T-helper 2 cell treated with Interferon-gamma antibody and Interleukin-4, amounts not matched to agents 100 ng/mL and 5 ng/mL, for 36 hours (primary cell): ENCODE measurements at regions not wholly inside any gene's neighbourhood (a gene's known extent, or its start where the extent isn't known, plus 50 kb on each side); places are given as distances from the start of the nearest gene placed in this dataset.

ENCODE experiments used
- intact Hi-C: fragments of 100-400 bp; cut with micrococcal nuclease; formaldehyde crosslinking; loops from one replicate; pipeline ENCODE4 v1.15.1; 2023

DNA sequence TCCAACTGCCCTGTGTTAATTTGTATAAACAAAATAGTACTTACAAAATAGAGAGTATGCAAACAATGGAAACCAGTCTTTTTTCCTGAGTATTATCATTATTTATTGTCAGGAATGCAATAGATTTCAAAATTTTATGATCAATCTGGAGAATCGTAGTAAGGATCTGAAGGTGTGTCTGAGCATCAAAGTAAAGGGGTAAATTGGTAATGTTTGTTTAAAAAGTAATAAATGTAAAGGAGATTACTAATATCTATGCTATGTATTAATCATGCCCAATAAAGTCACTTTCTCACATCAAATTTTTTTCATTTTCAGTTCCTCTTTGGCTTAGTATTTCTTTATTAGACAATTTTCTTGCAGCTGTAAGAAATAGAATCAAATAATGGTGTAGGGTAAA lies 1507.1 kb upstream of the PCDH7 start:
- intact Hi-C loops = no loop called here

DNA sequence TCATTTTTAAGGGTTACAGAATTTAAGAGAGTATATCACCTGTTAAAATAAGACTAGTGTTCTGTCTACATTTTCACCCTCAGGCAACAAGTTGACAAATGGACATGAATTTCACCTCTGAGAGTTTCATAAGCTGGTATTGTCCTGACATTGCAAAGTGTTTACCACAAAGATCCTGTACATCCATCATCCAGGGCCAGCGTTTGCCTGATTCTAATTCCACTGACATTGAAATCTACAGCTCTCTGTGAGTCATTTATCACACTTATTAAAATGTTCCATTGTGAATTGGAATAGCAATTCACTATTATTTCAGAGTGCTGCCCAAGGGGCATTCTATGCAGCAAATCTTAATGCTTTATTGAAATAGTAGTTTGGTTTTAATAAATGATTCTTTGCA lies 1499.4 kb upstream of the PCDH7 start:
- intact Hi-C loops = no loop called here

DNA sequence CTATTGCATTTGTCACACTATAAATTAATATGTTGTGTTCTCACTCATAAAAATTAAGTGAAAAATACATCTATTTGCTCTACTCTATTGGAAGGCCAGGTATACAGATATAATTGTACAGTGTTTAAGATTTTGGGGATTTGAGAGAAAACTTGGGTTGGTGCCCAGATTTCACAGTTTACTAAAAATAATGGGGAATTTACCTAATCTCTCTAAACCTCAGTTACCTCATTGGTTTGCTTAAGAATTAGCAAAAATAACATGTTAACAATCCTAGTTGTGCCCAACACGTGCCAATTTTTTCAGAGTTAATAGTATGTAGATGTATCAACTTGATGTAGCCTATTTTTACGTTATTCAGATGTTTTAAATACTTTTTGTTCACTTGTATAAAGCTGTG lies 1495.3 kb upstream of the PCDH7 start:
- intact Hi-C loops = no loop called here

- intact Hi-C loops = no loop called here
Measured at GRCh38 chr4:29240641-29241040, 1479.5 kb upstream of the PCDH7 start.

GRCh38 chr4:29243054-29243453 lies 1477.1 kb upstream of the PCDH7 start:
- intact Hi-C loops = no loop called here

DNA sequence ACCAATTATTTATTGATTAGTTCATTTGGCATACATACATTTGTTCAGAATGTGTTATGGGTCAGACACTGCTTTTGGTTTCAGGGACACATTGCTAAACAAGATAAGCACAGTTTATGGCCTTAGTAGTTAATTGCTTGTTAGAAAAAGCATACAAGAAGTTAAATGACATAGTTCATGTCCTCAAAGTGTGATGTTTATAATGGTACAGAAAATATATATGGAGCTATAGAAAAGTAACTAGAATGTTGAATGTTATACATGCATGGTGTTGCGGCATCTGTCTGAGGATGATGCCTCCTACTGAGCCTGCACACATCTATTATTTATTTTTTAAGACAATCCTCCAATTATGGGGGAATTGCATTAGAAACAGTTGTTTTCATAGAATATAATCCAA lies 1476.3 kb upstream of the PCDH7 start:
- intact Hi-C loops = no loop called here

GRCh38 chr4:29259556-29259955 lies 1460.6 kb upstream of the PCDH7 start:
- intact Hi-C loops = no loop called here

DNA sequence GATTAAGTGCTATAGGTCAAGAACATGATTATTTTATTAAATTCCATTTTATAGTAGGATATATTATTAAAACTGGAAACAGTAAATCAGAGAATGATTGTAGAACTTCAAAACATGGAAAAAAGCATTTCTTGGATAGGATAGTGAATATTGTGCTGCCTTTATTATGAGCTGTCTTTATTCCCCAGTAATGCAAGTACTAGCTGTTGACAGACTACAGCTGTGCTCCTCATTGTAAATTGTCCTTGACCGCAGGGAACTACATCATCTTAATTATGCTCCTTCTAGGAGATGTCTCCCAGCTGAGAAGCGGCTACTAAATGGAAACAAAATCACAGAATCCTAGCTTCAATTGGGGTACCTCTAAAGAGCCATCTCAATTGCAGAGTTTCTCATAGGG lies 1457.2 kb upstream of the PCDH7 start:
- intact Hi-C loops = no loop called here

- intact Hi-C loops = no loop called here
Measured at GRCh38 chr4:29276150-29276549, 1444.0 kb upstream of the PCDH7 start.

GRCh38 chr4:29277381-29277780 lies 1442.8 kb upstream of the PCDH7 start:
- intact Hi-C loops = no loop called here

- intact Hi-C loops = no loop called here
Measured at GRCh38 chr4:29278585-29278984, 1441.6 kb upstream of the PCDH7 start.

DNA sequence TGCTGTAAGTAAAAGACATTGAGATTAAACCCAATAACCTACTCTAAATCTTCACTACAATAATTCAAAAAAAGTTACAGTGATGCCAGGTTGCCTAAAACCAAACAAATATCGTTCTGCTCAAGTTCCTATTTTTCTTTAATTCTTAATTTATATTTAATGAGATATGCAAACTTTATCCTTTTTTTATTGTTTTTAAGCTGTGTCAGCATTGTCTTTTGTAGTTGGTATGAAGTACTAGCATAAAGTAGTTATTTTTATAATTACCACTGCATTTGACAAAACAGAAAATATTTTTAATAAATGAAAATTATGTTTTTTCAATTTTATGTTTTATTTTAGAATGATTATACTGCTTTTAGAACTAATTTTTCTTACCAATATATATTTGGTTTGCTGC lies 1431.1 kb upstream of the PCDH7 start:
- intact Hi-C loops = no loop called here

DNA sequence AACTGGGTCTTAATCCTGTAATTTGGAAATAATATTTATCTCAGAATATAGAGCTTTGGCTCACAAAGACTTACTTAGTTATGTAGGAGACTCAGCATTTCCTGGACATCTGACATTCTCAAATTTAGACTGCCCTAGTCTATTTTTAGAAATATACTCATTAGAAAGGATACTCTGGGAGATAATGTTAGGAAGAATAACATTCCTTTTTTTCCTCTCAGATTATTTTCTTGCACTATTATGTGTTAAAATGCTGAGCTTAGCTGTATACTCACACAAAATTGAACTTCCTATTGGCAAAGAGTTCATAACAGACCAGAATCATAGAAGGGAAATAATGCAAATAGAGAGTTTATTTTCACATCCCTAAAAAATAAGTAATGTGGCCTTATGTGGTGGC lies 1424.9 kb upstream of the PCDH7 start:
- intact Hi-C loops = no loop called here

- intact Hi-C loops = no loop called here
Measured at GRCh38 chr4:29304595-29304994, 1415.6 kb upstream of the PCDH7 start.

DNA sequence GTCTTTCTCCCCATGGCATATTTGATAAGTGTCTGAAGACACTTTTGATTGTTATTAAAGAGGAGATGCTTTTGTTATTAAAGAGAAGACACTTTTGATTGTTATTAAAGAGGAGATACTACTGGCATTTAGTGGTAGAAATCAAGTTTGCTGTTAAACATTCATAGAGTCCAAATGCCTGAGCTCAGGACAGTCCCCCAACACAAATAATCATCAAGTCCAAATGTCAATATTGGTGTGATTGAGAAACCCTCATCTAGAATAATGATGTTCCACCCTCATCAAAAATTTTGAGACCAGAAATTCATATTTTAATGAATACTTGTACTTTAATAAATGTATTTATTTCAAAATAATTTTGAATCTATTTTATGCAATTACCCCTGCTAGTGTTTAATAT lies 1412.9 kb upstream of the PCDH7 start:
- intact Hi-C loops = no loop called here

DNA sequence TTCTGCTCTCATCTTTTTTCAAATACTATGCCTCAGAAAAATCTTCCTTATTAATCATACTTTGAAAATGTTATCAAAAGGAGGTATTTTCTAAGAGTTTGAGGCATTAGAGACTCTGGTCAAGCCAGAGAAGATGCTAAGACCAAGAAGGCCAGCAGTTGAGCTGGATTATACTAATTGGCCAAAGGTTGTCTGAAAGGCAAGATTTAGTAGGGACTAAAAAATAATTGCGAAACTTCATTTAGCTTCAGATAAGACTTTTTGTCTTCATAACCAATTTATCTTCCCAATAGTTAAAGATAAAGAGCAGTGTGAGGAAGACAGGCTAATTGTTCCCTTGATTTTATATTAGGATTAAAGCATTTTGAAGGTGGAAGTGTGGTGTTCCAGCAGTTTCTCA lies 1412.4 kb upstream of the PCDH7 start:
- intact Hi-C loops = no loop called here

- intact Hi-C loops = no loop called here
Measured at GRCh38 chr4:29309050-29309449, 1411.1 kb upstream of the PCDH7 start.

DNA sequence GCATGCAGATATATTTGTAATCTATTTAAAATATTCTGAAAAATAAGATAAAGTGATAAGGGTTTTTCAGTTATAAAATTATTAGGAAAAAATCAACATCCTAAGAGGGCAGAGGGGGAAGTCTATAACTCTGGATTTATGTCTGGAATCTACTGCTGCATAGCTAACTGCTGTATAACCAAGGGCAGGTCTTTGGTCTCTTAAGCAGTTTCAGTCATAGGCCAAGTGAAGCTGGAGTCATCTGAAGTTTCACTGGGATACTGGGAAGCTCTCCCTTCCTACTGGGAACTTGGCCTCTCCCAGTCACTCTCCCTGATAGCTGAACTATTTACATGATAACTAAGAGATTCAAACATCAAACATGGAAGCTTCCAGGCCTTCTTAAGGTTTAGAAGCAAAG lies 1409.9 kb upstream of the PCDH7 start:
- intact Hi-C loops = no loop called here

DNA sequence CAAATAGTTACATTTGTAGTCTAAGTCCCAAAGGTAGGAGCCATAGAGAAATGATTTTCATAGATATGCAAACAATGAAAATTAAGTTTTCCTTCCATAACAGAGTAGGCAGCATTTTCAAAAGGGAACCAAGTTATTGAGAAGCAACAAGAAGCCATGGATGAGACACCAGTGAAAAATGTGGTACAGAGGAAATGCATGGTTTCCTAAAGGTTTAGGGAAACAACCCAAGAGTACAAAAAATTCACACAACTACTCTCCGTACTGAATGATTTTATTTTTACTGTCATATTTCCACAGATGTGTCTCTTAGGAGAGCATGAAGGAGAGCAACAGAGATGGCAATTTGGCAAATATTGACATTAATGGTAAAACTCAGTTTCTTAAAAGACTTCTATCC lies 1408.9 kb upstream of the PCDH7 start:
- intact Hi-C loops = no loop called here

DNA sequence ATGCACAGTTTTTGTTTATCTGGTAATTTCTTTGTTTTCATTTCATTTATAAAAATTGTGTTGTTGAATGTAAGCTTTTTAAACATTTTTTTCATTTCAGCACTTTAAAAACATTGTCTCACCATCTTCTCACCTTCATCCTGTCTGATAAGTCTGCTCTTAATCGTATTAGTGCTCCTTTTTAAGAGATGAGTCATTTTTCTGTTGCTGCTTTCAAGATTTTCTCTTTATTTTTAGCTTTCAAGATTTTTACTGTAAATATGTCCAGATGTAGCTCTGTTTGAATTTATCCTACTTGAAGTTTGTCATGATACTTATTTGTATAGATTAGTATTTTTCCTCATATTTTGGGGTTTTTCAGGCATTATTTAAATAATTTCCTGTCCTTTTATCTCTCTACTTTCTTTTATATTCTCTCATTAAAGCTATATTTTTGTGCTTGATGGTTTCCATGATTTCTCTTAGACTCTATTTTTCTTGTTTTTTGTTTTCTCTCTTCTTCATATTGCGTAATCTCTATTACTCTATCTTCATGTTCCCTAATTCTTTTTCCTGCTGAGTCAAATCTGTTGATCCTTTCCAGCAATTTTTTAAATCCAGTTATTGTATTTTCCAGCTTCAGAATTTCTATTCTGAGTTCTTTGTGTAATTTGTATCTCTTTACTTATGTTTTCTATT lies 1400.4 kb upstream of the PCDH7 start:
- intact Hi-C loops = no loop called here

DNA sequence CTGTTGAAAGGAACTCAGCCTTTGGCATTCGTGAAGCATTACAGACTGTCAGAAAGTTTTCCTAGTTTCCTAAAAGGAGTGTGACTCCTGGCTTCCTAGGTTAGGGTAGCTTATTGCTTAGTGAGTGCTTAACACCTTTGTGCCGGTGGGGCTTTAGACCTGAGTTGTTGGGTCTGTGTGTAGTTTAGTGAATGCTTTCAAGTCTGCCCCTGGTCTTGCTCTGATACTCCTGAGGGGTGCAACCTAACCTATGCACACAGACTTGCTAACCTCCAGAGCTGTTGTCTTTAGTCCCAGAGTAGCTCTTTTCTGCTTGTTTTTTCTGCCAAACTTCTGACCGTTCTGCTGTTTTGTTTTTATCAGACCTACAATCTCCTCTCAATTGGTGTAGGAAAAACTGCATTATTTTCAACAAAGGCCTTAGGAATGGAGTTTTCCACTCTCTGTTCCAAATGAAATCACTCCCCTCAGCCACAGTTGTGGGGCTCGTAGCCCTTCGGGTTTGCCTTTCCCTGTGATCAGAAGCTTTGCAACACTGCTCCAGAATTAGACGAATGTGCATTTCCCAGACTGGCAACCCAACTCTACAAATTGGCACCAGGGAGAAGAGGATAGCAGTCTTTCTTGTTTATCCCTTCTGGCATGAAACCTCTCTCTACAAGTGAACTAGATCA lies 1399.1 kb upstream of the PCDH7 start:
- intact Hi-C loops = no loop called here

GRCh38 chr4:29326004-29326403 lies 1394.2 kb upstream of the PCDH7 start:
- intact Hi-C loops = no loop called here

DNA sequence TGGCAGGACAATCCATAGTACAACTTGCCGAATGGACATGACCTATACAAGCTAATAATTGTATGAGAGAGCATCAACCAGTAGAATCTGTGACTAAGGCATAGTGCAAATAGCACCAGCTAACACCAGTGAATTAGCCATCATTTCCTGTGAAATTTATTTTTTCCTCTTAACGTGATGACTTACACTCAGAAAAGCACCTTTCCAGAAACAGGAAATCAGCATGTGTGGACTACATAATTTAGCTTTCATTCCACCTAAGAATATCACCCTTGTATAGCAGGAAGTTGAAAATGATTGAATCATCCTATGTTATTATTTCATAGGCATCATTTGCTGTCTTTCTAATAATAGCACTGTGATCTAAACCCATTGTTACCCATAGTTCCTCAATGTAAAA lies 1393.4 kb upstream of the PCDH7 start:
- intact Hi-C loops = no loop called here
